OCI-LY1 (cell line): ENCODE measurements at regions not wholly inside any gene's neighbourhood (a gene's known extent, or its start where the extent isn't known, plus 50 kb on each side); places are given as distances from the start of the nearest gene placed in this dataset.

Source experiments
- CTCF ChIP-seq: fragments of 200-600 bp; sonication (generic), shearing (Covaris generic); IDR thresholded peaks from 2 replicates; pipeline ENCODE4 v1.5.1; 2017; ENCODE audit warnings: mild to moderate bottlenecking, antibody characterized with exemption, low read length, moderate library complexity, mixed read lengths
- EZH2 ChIP-seq: fragments of 200-600 bp; sonication (generic), shearing (Covaris generic); IDR thresholded peaks from 2 replicates; pipeline ENCODE4 v1.8.0; 2017; ENCODE audit warnings: borderline replicate concordance, mixed run types, mild to moderate bottlenecking, antibody characterized with exemption, low read length, moderate library complexity, mixed read lengths

- TF ChIP-seq CTCF (no peak), EZH2 (no peak)
Measured at GRCh38 chr10:105611244-105611798, 970.2 kb downstream of the SORCS3 start.
